ENCODE measurements at regions not wholly inside any gene's neighbourhood (a gene's known extent, or its start where the extent isn't known, plus 50 kb on each side); places are given as distances from the start of the nearest gene placed in this dataset.

DNA sequence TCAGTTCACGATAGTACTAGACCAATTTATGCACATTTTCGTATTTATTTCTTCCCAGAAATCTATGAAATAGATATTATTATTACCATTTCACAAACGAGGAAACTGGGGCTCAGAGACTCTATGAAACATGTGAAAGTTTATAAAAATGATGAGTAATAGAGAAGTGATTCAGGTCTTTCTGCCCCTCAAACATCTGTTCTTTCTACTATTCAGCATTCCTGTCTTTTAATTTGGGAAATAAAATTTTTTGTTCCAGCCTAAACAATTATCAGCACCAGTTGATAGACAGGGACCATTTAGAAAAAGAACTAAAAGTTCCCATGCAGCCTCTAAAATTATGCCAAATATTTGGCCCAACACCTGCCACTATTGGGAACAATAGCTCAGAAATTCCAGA, 585.1 kb downstream of the PTPRC start:
- H3K36me3 ChIP-seq (replicated peaks; ENCODE audit: low read depth, low read length) = no peaks in the 10 kb centered on the region
- H3K27ac ChIP-seq (ENCODE audit: low read length) = no peak overlapping the region
- TF ChIP-seq, protein P1, sequence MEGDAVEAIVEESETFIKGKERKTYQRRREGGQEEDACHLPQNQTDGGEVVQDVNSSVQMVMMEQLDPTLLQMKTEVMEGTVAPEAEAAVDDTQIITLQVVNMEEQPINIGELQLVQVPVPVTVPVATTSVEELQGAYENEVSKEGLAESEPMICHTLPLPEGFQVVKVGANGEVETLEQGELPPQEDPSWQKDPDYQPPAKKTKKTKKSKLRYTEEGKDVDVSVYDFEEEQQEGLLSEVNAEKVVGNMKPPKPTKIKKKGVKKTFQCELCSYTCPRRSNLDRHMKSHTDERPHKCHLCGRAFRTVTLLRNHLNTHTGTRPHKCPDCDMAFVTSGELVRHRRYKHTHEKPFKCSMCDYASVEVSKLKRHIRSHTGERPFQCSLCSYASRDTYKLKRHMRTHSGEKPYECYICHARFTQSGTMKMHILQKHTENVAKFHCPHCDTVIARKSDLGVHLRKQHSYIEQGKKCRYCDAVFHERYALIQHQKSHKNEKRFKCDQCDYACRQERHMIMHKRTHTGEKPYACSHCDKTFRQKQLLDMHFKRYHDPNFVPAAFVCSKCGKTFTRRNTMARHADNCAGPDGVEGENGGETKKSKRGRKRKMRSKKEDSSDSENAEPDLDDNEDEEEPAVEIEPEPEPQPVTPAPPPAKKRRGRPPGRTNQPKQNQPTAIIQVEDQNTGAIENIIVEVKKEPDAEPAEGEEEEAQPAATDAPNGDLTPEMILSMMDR (IDR thresholded peaks at IDR 0.05; ENCODE audit: low read depth, low read length) = no peak
- TF ChIP-seq EZH2phosphoT487 (IDR thresholded peaks at IDR 0.05; ENCODE audit: low read depth) = no peak
- H3K9ac ChIP-seq (ENCODE audit: low read length) = no peak overlapping the region
- no peaks in the 10 kb centered on the region for H3K79me2 ChIP-seq (ENCODE audit: low read length)
- no peak overlapping the region for H2AFZ ChIP-seq (ENCODE audit: low read depth, low read length)
- H3K9me3 ChIP-seq (ENCODE audit: insufficient read depth, low read length) = no peaks in the 10 kb centered on the region
- no peaks in the 10 kb centered on the region for H4K20me1 ChIP-seq (ENCODE audit: insufficient read depth, low read length)
- no peak overlapping the region for H3K4me2 ChIP-seq (ENCODE audit: low read length)
- H3K4me3 ChIP-seq (ENCODE audit: low read length) = no peak overlapping the region
- no peaks in the 10 kb centered on the region for H3K27me3 ChIP-seq (ENCODE audit: low read depth, low read length)
- peaks cover 14% of the 10 kb centered on the region for H3K4me1 ChIP-seq (ENCODE audit: low read length)

DNA sequence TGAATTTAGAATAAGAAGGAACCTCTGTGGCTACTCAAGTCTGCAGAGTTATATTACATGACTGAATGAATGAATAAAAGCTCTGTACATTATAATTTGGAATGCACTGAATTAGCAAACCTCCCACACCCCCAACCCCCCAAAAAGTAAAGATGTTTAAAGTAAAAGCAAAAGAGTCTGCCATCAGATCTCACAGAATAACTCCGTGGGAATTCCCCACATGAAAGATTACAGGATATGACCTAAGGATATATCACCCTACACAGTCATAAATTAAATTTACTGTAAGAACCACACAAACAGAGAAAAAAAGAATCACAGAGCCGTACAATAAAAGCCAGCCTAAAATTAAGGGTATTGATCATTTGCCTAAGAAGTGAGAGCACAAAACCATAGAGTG, 587.3 kb downstream of the PTPRC start:
- Histone ChIP-seq H3K9ac (ENCODE audit: low read length) (peak overlapping the region; percentile 5; the same call in 1 of the 2 replicates), H4K20me1 (ENCODE audit: insufficient read depth, low read length) (no peaks in the 10 kb centered on the region), H3K4me3 (ENCODE audit: low read length) (peak overlapping the region; percentile 19), H3K36me3 (replicated peaks; ENCODE audit: low read depth, low read length) (no peaks in the 10 kb centered on the region), H3K27me3 (ENCODE audit: low read depth, low read length) (no peaks in the 10 kb centered on the region), H3K4me1 (ENCODE audit: low read length) (peaks cover 14% of the 10 kb centered on the region), H3K79me2 (ENCODE audit: low read length) (no peaks in the 10 kb centered on the region), H3K9me3 (ENCODE audit: insufficient read depth, low read length) (no peaks in the 10 kb centered on the region), H3K27ac (ENCODE audit: low read length) (no peak overlapping the region), H3K4me2 (ENCODE audit: low read length) (peak overlapping the region; percentile 46), H2AFZ (ENCODE audit: low read depth, low read length) (peak overlapping the region; percentile 65)
- TF ChIP-seq, protein P1 (IDR thresholded peaks at IDR 0.05; ENCODE audit: low read depth, low read length) = no peak
- TF ChIP-seq EZH2phosphoT487 (IDR thresholded peaks at IDR 0.05; ENCODE audit: low read depth) = no peak

DNA sequence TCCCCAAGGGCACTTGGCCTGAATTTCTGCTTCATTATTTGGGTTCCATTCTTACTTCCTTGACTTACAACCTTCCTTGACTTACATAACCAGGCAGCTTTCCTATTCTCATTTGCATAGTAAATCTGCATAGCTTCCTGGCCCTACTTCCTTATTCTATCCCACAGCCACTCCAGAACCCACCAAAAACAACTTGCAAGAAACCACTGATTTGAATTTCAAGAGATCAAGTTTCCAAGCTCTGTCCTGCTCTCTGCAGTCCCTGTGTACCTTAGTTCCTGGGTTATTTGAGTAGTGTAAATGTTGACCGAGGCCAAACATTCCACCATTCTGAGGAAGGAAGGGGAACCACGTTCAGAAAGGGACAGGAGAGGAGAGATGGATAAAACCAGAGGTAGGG, 603.3 kb downstream of the PTPRC start:
- H4K20me1 ChIP-seq (ENCODE audit: insufficient read depth, low read length) = no peaks in the 10 kb centered on the region
- H2AFZ ChIP-seq (ENCODE audit: low read depth, low read length) = no peak overlapping the region
- peaks cover 19% of the 10 kb centered on the region for H3K4me1 ChIP-seq (ENCODE audit: low read length)
- no peak overlapping the region for H3K27ac ChIP-seq (ENCODE audit: low read length)
- H3K36me3 ChIP-seq (replicated peaks; ENCODE audit: low read depth, low read length) = no peaks in the 10 kb centered on the region
- no peak overlapping the region for H3K4me3 ChIP-seq (ENCODE audit: low read length)
- no peak for TF ChIP-seq EZH2phosphoT487 (IDR thresholded peaks at IDR 0.05; ENCODE audit: low read depth)
- no peaks in the 10 kb centered on the region for H3K79me2 ChIP-seq (ENCODE audit: low read length)
- H3K9me3 ChIP-seq (ENCODE audit: insufficient read depth, low read length) = no peaks in the 10 kb centered on the region
- H3K4me2 ChIP-seq (ENCODE audit: low read length) = peak overlapping the region; percentile 37
- no peak overlapping the region for H3K9ac ChIP-seq (ENCODE audit: low read length)
- H3K27me3 ChIP-seq (ENCODE audit: low read depth, low read length) = no peaks in the 10 kb centered on the region

DNA sequence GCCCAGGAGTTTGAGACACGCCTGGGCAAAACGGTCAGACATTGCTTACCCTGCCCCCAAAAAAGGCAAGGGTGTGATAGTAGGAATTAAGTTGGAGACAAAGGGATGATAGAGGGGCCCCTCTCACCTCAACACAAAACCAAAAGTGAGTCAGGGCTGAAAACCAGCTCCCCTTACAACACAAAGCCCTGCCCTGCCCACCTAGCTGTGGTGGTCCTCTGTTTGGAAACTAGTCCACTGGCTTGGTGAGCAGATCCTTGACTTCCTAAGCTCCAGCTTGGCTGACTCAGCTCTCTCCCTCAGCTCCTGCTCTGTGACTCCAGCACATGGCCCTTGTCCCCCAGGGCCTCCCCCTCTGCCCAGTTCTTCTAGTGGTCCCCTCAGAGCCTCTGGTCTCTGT, 603.8 kb downstream of the PTPRC start:
- Histone ChIP-seq H2AFZ (ENCODE audit: low read depth, low read length) (no peak overlapping the region), H3K27ac (ENCODE audit: low read length) (no peak overlapping the region), H3K4me3 (ENCODE audit: low read length) (no peak overlapping the region)

More for the DNA sequence above, 603.8 kb downstream of the PTPRC start:
- no peaks in the 10 kb centered on the region for H3K79me2 ChIP-seq (ENCODE audit: low read length)
- H3K27me3 ChIP-seq (ENCODE audit: low read depth, low read length) = no peaks in the 10 kb centered on the region
- no peaks in the 10 kb centered on the region for H3K9me3 ChIP-seq (ENCODE audit: insufficient read depth, low read length)
- no peak for TF ChIP-seq EZH2phosphoT487 (IDR thresholded peaks at IDR 0.05; ENCODE audit: low read depth)
- TF ChIP-seq, protein P1 (IDR thresholded peaks at IDR 0.05; ENCODE audit: low read depth, low read length) = no peak
- no peaks in the 10 kb centered on the region for H3K36me3 ChIP-seq (replicated peaks; ENCODE audit: low read depth, low read length)
- peak overlapping the region; percentile 37 for H3K4me2 ChIP-seq (ENCODE audit: low read length)
- no peaks in the 10 kb centered on the region for H4K20me1 ChIP-seq (ENCODE audit: insufficient read depth, low read length)
- no peak overlapping the region for H3K9ac ChIP-seq (ENCODE audit: low read length)
- H3K4me1 ChIP-seq (ENCODE audit: low read length) = peaks cover 19% of the 10 kb centered on the region

All from OCI-LY3 (cell line).